Upper lobe of left lung (tissue), 6 donors: ENCODE measurements at regions not wholly inside any gene's neighbourhood (a gene's known extent, or its start where the extent isn't known, plus 50 kb on each side); places are given as distances from the start of the nearest gene placed in this dataset.
A peak's percentile ranks its signal among the peaks of the same experiment; 100 is the strongest.

Source experiments
- ATAC-seq, 2 donors: fragments of 200-7000 bp; cut with Tn5 transposase; one replicate each; pipeline ENCODE4 v1.9.1; 2022; ENCODE audit warnings: mild to moderate bottlenecking in 2 of 2, moderate library complexity in 2 of 2; ENCODE audit not compliant: low FRiP score in 2 of 2
- DNase-seq, 2 donors: peaks; one replicate each; pipeline ENCODE4 v3.0.0-alpha.2; 2019 to 2020
- H3K27ac ChIP-seq, 4 donors: fragments of 200-600 bp; sonication (generic); one replicate each; pipeline ENCODE4 v1.5.1; 2016 to 2019
- H3K27me3 ChIP-seq, 4 donors: fragments of 200-600 bp; sonication (generic); one replicate each; pipeline ENCODE4 v1.5.1; 2017 to 2019
- H3K36me3 ChIP-seq, 4 donors: fragments of 200-600 bp; sonication (generic); one replicate each; pipeline ENCODE4 v1.5.1; 2016 to 2019
- H3K4me1 ChIP-seq, 4 donors: fragments of 200-600 bp; sonication (generic); one replicate each; pipeline ENCODE4 v1.5.1; 2018 to 2019
- H3K4me3 ChIP-seq, 4 donors: fragments of 200-600 bp; sonication (generic); one replicate each; pipeline ENCODE4 v1.5.1; 2017 to 2019; ENCODE audit warnings: mild to moderate bottlenecking in 2 of 4, moderate library complexity in 1 of 4
- H3K9me3 ChIP-seq, 4 donors: fragments of 200-600 bp; sonication (generic); one replicate each; pipeline ENCODE4 v1.5.1; 2018 to 2019
- CTCF ChIP-seq, 6 experiments: fragments of 450-650 bp in 4 of 6; fragments of 200-600 bp in 2 of 6; sonication (generic) in 2 of 6; IDR thresholded peaks; one replicate each; pipeline ENCODE4 v1.5.1; 2016 to 2019; ENCODE audit warnings: antibody characterized with exemption in 6 of 6
- EP300 ChIP-seq, 4 donors: sonication (generic); formaldehyde crosslinking; IDR thresholded peaks; one replicate each; pipeline ENCODE4 v1.5.1; 2017; ENCODE audit warnings: antibody characterized with exemption in 4 of 4, control low read depth in 2 of 4
- POLR2A ChIP-seq, 4 donors: fragments of 450-650 bp; IDR thresholded peaks; one replicate each; pipeline ENCODE4 v1.5.1; 2016 to 2017; ENCODE audit warnings: antibody characterized with exemption in 4 of 4, mild to moderate bottlenecking in 2 of 4
- POLR2AphosphoS5 ChIP-seq, 2 donors: sonication (generic); formaldehyde crosslinking; IDR thresholded peaks; one replicate each; pipeline ENCODE4 v1.5.1; 2017; ENCODE audit warnings: antibody characterized with exemption in 2 of 2
- WGBS, 2 donors: methylation state at CpG; one replicate each; pipeline ENCODE4 v1.1.5; 2017 to 2018; 5-methylcytosine and 5-hydroxymethylcytosine counted together
- donor health status: DM: no; HTN: no; CAD: no; lungs with moderate emphysema.
- donor health status: DM: no; HTN: yes; CAD: no; lungs with severe emphysema.

GRCh38 chr20:19913349-19913748 lies 103.8 kb upstream of the NAA20 start:
- TF ChIP-seq EP300 (IDR thresholded peaks at IDR 0.05): no peak
- no peaks in the 10 kb centered on the region for H3K27me3 ChIP-seq
- H3K36me3 ChIP-seq: peaks cover 0 to 7% (median 0%) of the 10 kb centered on the region in 4 donors
- DNase-seq (no peak), ATAC-seq (no peak)
- peak overlapping the region in 2 of 4 donors; percentile 21 to 35 for H3K27ac ChIP-seq
- WGBS, 2 donors: 21 to 61% methylated on average over 1 of the region's 1 CpG
- H3K4me3 ChIP-seq: no peak overlapping the region
- H3K4me1 ChIP-seq: peaks cover 54 to 74% (median 67%) of the 10 kb centered on the region in 4 donors
- no peaks in the 10 kb centered on the region for H3K9me3 ChIP-seq

- H3K36me3 ChIP-seq: peaks cover 0 to 7% (median 0%) of the 10 kb centered on the region in 4 donors
- WGBS, 2 donors: 81 to 84% methylated on average over 10 of the region's 10 CpGs
- ATAC-seq (no peak), DNase-seq (no peak)
- peaks cover 56 to 74% (median 68%) of the 10 kb centered on the region in 4 donors for H3K4me1 ChIP-seq
- no peak overlapping the region for H3K4me3 ChIP-seq
- TF ChIP-seq POLR2A (IDR thresholded peaks at IDR 0.05) (no peak), POLR2AphosphoS5 (IDR thresholded peaks at IDR 0.05) (no peak), EP300 (IDR thresholded peaks at IDR 0.05) (no peak), CTCF (IDR thresholded peaks at IDR 0.05) (no peak)
- peak overlapping the region; percentile 35 to 84 (median 74) for H3K27ac ChIP-seq
- no peaks in the 10 kb centered on the region for H3K27me3 ChIP-seq
- H3K9me3 ChIP-seq: no peaks in the 10 kb centered on the region
These were observed 103.1 kb upstream of the NAA20 start for GRCh38 chr20:19913927-19914614.

GRCh38 chr20:19915111-19915798 lies 101.9 kb upstream of the NAA20 start:
- TF ChIP-seq CTCF (IDR thresholded peaks at IDR 0.05): no peak
- peak in 1 of 4 donors; percentile 60 for TF ChIP-seq POLR2A (IDR thresholded peaks at IDR 0.05)
- TF ChIP-seq EP300 (IDR thresholded peaks at IDR 0.05): no peak
- no peak for TF ChIP-seq POLR2AphosphoS5 (IDR thresholded peaks at IDR 0.05)
- Histone ChIP-seq H3K27ac (peak overlapping the region; percentile 62 to 84 (median 74)), H3K9me3 (no peaks in the 10 kb centered on the region), H3K36me3 (peaks cover 0 to 7% (median 0%) of the 10 kb centered on the region in 4 donors), H3K4me3 (no peak overlapping the region), H3K27me3 (no peaks in the 10 kb centered on the region), H3K4me1 (peaks cover 46 to 70% (median 65%) of the 10 kb centered on the region in 4 donors)
- WGBS, 2 donors: 65 to 68% methylated on average over 6 of the region's 6 CpGs
- ATAC-seq (peak; percentile 38 to 78), DNase-seq (no peak)

- TF ChIP-seq CTCF (IDR thresholded peaks at IDR 0.05) (no peak), POLR2A (IDR thresholded peaks at IDR 0.05) (no peak), POLR2AphosphoS5 (IDR thresholded peaks at IDR 0.05) (no peak), EP300 (IDR thresholded peaks at IDR 0.05) (no peak)
- Histone ChIP-seq H3K9me3 (no peaks in the 10 kb centered on the region), H3K27ac (peak overlapping the region; percentile 56 to 84 (median 71)), H3K36me3 (peaks cover 0 to 7% (median 0%) of the 10 kb centered on the region in 4 donors), H3K4me1 (peaks cover 55 to 78% (median 67%) of the 10 kb centered on the region in 4 donors), H3K4me3 (no peak overlapping the region), H3K27me3 (no peaks in the 10 kb centered on the region)
- 72 to 75% methylated on average over 12 of the region's 12 CpGs for WGBS, 2 donors
- no peak for ATAC-seq
- DNase-seq: no peak
These were observed 100.4 kb upstream of the NAA20 start for GRCh38 chr20:19916531-19917485.

GRCh38 chr20:19918965-19919329 lies 98.2 kb upstream of the NAA20 start:
- no peak for TF ChIP-seq EP300 (IDR thresholded peaks at IDR 0.05)
- peak in 1 of 2 donors; percentile 34 for TF ChIP-seq POLR2AphosphoS5 (IDR thresholded peaks at IDR 0.05)
- no peak for TF ChIP-seq CTCF (IDR thresholded peaks at IDR 0.05)
- H3K4me1 ChIP-seq: peaks cover 62 to 80% (median 72%) of the 10 kb centered on the region in 4 donors
- 65 to 78% methylated on average over 4 to 5 of the region's 5 CpGs for WGBS, 2 donors
- ATAC-seq: no peak
- DNase-seq: no peak
- no peak overlapping the region for H3K4me3 ChIP-seq
- H3K27ac ChIP-seq: peak overlapping the region in 3 of 4 donors; percentile 16 to 80 (median 22)
- no peaks in the 10 kb centered on the region for H3K27me3 ChIP-seq
- no peaks in the 10 kb centered on the region for H3K9me3 ChIP-seq
- H3K36me3 ChIP-seq: peaks cover 0 to 7% (median 0%) of the 10 kb centered on the region in 4 donors
